Kidney (tissue), 13 donors: ENCODE measurements at regions not wholly inside any gene's neighbourhood (a gene's known extent, or its start where the extent isn't known, plus 50 kb on each side); places are given as distances from the start of the nearest gene placed in this dataset.
A peak's percentile ranks its signal among the peaks of the same experiment; 100 is the strongest.

ENCODE experiments used
- DNase-seq, 5 donors: peaks; one replicate each; pipeline ENCODE4 v3.0.0-alpha.2; 2013 to 2020
- FAIRE-seq: peaks from 2 replicates; lab custom pipeline; 2012; peaks lifted over from hg19 to GRCh38; lab: Jason Lieb, UNC
- H3K27ac ChIP-seq, 2 donors: one replicate each; pipeline ENCODE4 v1.7.0; 2013; ENCODE audit warnings: low read depth in 2 of 2, low read length in 2 of 2, inconsistent platforms in 1 of 2
- H3K27me3 ChIP-seq: one replicate; pipeline ENCODE4 v1.7.1; 2013; ENCODE audit warnings: low read length, inconsistent platforms; ENCODE audit not compliant: control insufficient read depth, insufficient read depth
- H3K36me3 ChIP-seq, 3 donors: one replicate each; pipeline versions ENCODE4 v1.7.0 to v1.7.1; 2013; ENCODE audit warnings: low read length in 3 of 3, control low read depth in 1 of 3, inconsistent platforms in 1 of 3; ENCODE audit not compliant: insufficient read depth in 3 of 3, control insufficient read depth in 2 of 3
- H3K4me1 ChIP-seq, 3 donors: one replicate each; pipeline versions ENCODE4 v1.7.0 to v1.7.1; 2013; ENCODE audit warnings: low read length in 3 of 3, inconsistent platforms in 1 of 3, low read depth in 1 of 3; ENCODE audit not compliant: control insufficient read depth in 2 of 3, insufficient read depth in 2 of 3
- H3K4me3 ChIP-seq, 3 donors: one replicate each; pipeline versions ENCODE4 v1.7.0 to v1.8.1; 2013; ENCODE audit warnings: low read length in 3 of 3, control low read depth in 1 of 3, inconsistent platforms in 1 of 3
- H3K9ac ChIP-seq, 3 donors: one replicate each; pipeline versions ENCODE4 v1.7.0 to v1.7.1; 2013; ENCODE audit warnings: low read length in 3 of 3, control low read depth in 1 of 3, inconsistent platforms in 1 of 3
- H3K9me3 ChIP-seq, 3 donors: one replicate each; pipeline versions ENCODE4 v1.7.0 to v1.7.1; 2013; ENCODE audit warnings: low read length in 3 of 3, control low read depth in 1 of 3, inconsistent platforms in 1 of 3; ENCODE audit not compliant: control insufficient read depth in 2 of 3, insufficient read depth in 1 of 3
- intact Hi-C: fragments of 100-400 bp; cut with DNase I; formaldehyde crosslinking; loops from one replicate; pipeline ENCODE4 v1.11.1; 2022
- TF ChIP-seq, protein P1 (sequence below): IDR thresholded peaks from 3 replicates; pipeline ENCODE4 v1.5.1; 2012; ENCODE audit warnings: mild to moderate bottlenecking, moderate library complexity, borderline replicate concordance; ENCODE audit not compliant: insufficient read depth; ENCODE audit errors: extremely low read depth
- donor health status: control.
- donor health status: control.
- donor health status: control.
- donor health status: control.
- donor health status: control.
- donor health status: DM: yes; HTN: yes; CAD: no.
- donor health status: Normal renal cell carcinoma (clear cell type).

DNA sequence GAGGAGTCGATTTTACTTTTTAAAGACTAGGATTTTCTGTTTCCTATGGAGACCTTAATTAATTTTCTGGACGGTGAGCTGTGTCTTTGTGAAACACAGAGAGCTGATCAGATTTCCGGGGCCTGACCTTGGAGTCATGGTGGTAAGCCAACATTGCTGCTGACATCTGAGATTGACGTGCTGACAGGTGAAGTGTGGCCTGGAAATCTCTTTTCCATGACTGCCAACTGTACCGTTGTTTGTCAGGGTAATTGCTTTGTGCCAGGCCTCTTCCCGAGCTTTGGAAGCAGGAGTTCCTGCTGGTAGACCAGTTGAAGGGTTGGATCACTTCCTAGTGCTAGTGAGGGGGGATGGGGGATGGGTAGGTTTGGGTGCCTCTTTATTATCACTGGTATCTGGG, 71.2 kb downstream of the ADRA2A start:
- intact Hi-C loops: no loop called here
- TF ChIP-seq, protein P1, sequence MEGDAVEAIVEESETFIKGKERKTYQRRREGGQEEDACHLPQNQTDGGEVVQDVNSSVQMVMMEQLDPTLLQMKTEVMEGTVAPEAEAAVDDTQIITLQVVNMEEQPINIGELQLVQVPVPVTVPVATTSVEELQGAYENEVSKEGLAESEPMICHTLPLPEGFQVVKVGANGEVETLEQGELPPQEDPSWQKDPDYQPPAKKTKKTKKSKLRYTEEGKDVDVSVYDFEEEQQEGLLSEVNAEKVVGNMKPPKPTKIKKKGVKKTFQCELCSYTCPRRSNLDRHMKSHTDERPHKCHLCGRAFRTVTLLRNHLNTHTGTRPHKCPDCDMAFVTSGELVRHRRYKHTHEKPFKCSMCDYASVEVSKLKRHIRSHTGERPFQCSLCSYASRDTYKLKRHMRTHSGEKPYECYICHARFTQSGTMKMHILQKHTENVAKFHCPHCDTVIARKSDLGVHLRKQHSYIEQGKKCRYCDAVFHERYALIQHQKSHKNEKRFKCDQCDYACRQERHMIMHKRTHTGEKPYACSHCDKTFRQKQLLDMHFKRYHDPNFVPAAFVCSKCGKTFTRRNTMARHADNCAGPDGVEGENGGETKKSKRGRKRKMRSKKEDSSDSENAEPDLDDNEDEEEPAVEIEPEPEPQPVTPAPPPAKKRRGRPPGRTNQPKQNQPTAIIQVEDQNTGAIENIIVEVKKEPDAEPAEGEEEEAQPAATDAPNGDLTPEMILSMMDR: no peak
- DNase-seq (peak in 1 of 5 donors; percentile 18), FAIRE-seq (no peak)
- no peaks in the 10 kb centered on the region for H3K4me1 ChIP-seq
- no peaks in the 10 kb centered on the region for H3K27me3 ChIP-seq
- no peaks in the 10 kb centered on the region for H3K9me3 ChIP-seq
- H3K27ac ChIP-seq: no peak overlapping the region
- no peaks in the 10 kb centered on the region for H3K36me3 ChIP-seq
- H3K4me3 ChIP-seq: no peak overlapping the region
- H3K9ac ChIP-seq: no peak overlapping the region

DNA sequence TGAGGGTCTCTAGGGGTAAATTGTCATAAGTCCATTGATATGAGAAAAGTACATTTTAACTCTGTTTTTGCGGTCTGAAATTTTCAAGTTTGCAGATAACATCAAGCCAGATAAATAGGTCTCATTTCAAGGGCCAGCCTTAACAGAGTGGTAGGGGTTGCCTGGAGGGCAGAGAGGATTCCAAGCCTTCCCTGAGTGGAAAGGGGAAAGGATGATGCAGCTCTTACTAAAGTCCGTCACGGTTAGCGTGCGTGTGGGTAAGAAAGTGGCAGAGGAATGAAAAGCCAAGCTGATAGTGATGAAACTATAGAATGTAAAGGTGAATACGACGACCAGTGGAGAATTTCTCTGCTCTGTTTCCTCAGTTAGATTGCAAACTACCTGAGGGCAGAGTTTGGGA, 71.6 kb downstream of the ADRA2A start:
- intact Hi-C loops: no loop called here
- H3K27me3 ChIP-seq: no peaks in the 10 kb centered on the region
- TF ChIP-seq, protein P1: no peak
- H3K36me3 ChIP-seq: no peaks in the 10 kb centered on the region
- H3K4me3 ChIP-seq: no peak overlapping the region
- FAIRE-seq (no peak), DNase-seq (no peak)
- no peaks in the 10 kb centered on the region for H3K9me3 ChIP-seq
- H3K4me1 ChIP-seq: no peaks in the 10 kb centered on the region
- no peak overlapping the region for H3K27ac ChIP-seq
- H3K9ac ChIP-seq: no peak overlapping the region

DNA sequence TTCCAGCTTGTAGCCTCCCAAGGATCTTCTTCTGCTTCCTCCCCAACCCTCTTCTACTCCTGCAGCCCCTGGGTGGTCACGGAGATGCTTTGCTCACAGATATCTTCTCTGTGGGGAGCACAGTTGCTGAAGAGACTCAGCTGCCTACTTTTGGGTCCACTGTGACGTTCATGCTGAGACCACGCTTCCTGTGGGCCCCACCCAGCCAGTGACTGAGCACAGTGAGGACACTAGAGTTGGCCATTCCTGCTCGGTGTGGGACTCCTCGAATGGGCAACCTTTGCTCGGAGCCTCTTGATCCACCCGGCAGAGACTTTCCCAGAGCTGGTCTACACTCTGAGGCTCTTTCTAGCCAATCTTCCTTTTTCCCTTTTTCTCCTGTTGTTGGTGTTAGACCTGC, 73.9 kb downstream of the ADRA2A start:
- DNase-seq (no peak), FAIRE-seq (no peak)
- TF ChIP-seq, protein P1: no peak
- H3K27ac ChIP-seq: no peak overlapping the region
- H3K4me1 ChIP-seq: no peaks in the 10 kb centered on the region
- no peak overlapping the region for H3K4me3 ChIP-seq
- H3K9ac ChIP-seq: no peak overlapping the region
- H3K9me3 ChIP-seq: no peaks in the 10 kb centered on the region
- H3K36me3 ChIP-seq: no peaks in the 10 kb centered on the region
- intact Hi-C loops: no loop called here
- H3K27me3 ChIP-seq: no peaks in the 10 kb centered on the region
